ENCODE measurements at regions not wholly inside any gene's neighbourhood (a gene's known extent, or its start where the extent isn't known, plus 50 kb on each side); places are given as distances from the start of the nearest gene placed in this dataset.

DNA sequence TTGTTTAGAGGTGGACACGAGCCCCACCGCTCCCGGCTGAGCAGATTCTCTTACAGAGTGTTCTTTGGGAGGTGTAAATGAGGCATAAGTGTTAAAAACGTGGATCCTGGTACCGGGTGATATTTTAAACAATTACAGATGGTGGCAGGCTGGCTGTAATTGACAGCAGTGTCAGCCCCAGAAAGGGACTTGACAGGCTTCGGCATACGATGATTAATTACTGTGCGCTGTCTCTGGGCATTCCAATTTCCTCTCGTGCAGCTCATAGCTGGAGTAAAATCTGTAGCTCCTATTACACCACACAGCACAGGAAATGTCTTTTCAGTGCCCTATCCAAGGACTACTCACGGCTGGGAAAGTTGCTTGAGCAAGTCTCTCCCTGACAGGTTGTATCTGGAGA lies 305.4 kb upstream of the IRX2 start:
- no peak for DNase-seq (ENCODE audit: low spot score)
- ChIA-PET CTCF (interaction anchor here (0.9 kb wide), 1 partner anchor 11 kb away, joined by 3 read pairs; no protein-coding TSS in a partner anchor), POLR2A (no interaction called here)
- Mint-ChIP-seq H3K36me3 (peaks cover 3% of the 10 kb centered on the region; the same call in 1 of the 2 replicates), H3K9me3 (peaks cover 19% of the 10 kb centered on the region), H3K4me3 (no peak overlapping the region), H3K27me3 (ENCODE audit: low read depth) (0 out of 2 replicates have a peak, but pooled peaks cover 3% of the 10 kb centered on the region), H3K4me1 (peaks cover 22% of the 10 kb centered on the region), H3K27ac (no peak overlapping the region)
- no peak for TF ChIP-seq CBFB (CRISPR knock-in tag; IDR thresholded peaks at IDR 0.05; ENCODE audit: low read depth)
- TF ChIP-seq ZNF219 (CRISPR knock-in tag; IDR thresholded peaks at IDR 0.05; ENCODE audit: borderline replicate concordance), result no peak
- ATAC-seq, result no peak

DNA sequence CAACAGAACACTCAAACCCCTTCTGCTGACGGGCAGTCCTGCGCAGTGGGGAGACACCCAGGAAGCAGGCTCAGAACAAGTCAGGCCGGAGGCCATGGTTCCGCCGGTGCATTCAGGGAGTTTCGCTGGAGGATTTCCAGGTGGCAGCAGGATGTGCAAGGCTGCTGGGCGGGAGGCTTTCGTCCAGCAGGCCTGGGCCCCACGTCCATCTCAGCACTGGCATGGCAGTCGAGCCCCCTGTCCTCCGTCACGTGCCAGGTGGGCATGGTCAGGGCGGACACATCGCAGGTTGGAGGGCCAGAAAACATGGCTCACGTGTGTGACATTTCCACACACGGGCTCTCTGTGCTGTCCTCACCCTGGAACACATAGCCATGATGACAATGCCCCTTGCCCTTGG lies 299.9 kb upstream of the IRX2 start:
- H3K36me3 Mint-ChIP-seq, result no peaks in the 10 kb centered on the region
- no peak for ATAC-seq
- peaks cover 4% of the 10 kb centered on the region; the same call in 1 of the 2 replicates for H3K9me3 Mint-ChIP-seq
- H3K27me3 Mint-ChIP-seq (ENCODE audit: low read depth), result no peaks in the 10 kb centered on the region
- no peak for TF ChIP-seq ZNF232 (CRISPR knock-in tag; IDR thresholded peaks at IDR 0.05)
- TF ChIP-seq ZMAT4 (CRISPR knock-in tag; IDR thresholded peaks at IDR 0.05), result no peak
- TF ChIP-seq ETV6 (CRISPR knock-in tag; IDR thresholded peaks at IDR 0.05), result no peak
- TF ChIP-seq TEAD1 (CRISPR knock-in tag; IDR thresholded peaks at IDR 0.05), result no peak
- TF ChIP-seq OVOL2 (CRISPR knock-in tag; IDR thresholded peaks at IDR 0.05; ENCODE audit: borderline replicate concordance), result no peak
- TF ChIP-seq, protein P1, sequence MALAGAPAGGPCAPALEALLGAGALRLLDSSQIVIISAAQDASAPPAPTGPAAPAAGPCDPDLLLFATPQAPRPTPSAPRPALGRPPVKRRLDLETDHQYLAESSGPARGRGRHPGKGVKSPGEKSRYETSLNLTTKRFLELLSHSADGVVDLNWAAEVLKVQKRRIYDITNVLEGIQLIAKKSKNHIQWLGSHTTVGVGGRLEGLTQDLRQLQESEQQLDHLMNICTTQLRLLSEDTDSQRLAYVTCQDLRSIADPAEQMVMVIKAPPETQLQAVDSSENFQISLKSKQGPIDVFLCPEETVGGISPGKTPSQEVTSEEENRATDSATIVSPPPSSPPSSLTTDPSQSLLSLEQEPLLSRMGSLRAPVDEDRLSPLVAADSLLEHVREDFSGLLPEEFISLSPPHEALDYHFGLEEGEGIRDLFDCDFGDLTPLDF (CRISPR knock-in tag; IDR thresholded peaks at IDR 0.05), result no peak
- TF ChIP-seq RORB (CRISPR knock-in tag; IDR thresholded peaks at IDR 0.05), result no peak
- TF ChIP-seq ZNF396 (CRISPR knock-in tag; IDR thresholded peaks at IDR 0.05; ENCODE audit: borderline replicate concordance), result no peak
- TF ChIP-seq CREM (CRISPR knock-in tag; IDR thresholded peaks at IDR 0.05), result no peak
- no peak for TF ChIP-seq ESRRA (CRISPR knock-in tag; IDR thresholded peaks at IDR 0.05; ENCODE audit: borderline replicate concordance)
- TF ChIP-seq IRF1 (CRISPR knock-in tag; IDR thresholded peaks at IDR 0.05), result no peak
- no peak for TF ChIP-seq AR (CRISPR knock-in tag; IDR thresholded peaks at IDR 0.05)
- no peak overlapping the region for H3K4me3 Mint-ChIP-seq
- H3K27ac Mint-ChIP-seq, result no peak overlapping the region
- ChIA-PET POLR2A (no interaction called here), CTCF (no interaction called here)
- no peak for DNase-seq (ENCODE audit: low spot score)
- peaks cover 4% of the 10 kb centered on the region for H3K4me1 Mint-ChIP-seq

DNA sequence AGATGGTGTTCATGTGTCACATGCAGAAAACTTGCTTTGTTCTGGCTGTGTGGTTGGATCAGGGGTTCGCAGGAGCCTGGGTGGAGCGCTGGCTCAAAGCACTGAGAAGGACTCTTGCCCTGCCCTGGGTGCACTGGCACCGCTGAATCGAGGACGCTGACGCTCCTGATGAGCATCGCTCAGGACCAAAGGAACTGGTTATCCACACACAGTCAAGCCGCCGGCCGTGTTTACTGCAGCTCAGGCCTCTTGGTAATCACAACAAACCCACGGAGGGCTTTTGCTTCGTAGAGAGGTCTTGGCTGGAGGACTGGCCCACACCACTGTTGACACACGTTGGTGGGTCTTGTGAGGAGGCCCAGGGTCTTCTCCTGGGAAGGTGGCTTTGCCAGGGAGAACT lies 299.4 kb upstream of the IRX2 start:
- POLR2A ChIA-PET, result no interaction called here
- DNase-seq (ENCODE audit: low spot score) (no peak), ATAC-seq (no peak)
- H3K27me3 Mint-ChIP-seq (ENCODE audit: low read depth), result no peaks in the 10 kb centered on the region
- H3K27ac Mint-ChIP-seq, result no peak overlapping the region
- H3K4me3 Mint-ChIP-seq, result no peak overlapping the region
- CTCF ChIA-PET, result no interaction called here
- peaks cover 1% of the 10 kb centered on the region; the same call in 1 of the 2 replicates for H3K4me1 Mint-ChIP-seq
- H3K9me3 Mint-ChIP-seq, result peaks cover 4% of the 10 kb centered on the region; the same call in 1 of the 2 replicates
- no peaks in the 10 kb centered on the region for H3K36me3 Mint-ChIP-seq
- TF ChIP-seq OVOL2 (CRISPR knock-in tag; IDR thresholded peaks at IDR 0.05; ENCODE audit: borderline replicate concordance) (no peak), CREB1 (CRISPR knock-in tag; IDR thresholded peaks at IDR 0.05) (no peak), CREM (CRISPR knock-in tag; IDR thresholded peaks at IDR 0.05) (no peak), TCF7 (CRISPR knock-in tag; IDR thresholded peaks at IDR 0.05; ENCODE audit: low read depth) (no peak), NR3C1 (CRISPR knock-in tag; conservative IDR thresholded peaks at IDR 0.05; ENCODE audit: low read depth) (no peak), AFF4 (CRISPR knock-in tag; IDR thresholded peaks at IDR 0.05; ENCODE audit: borderline replicate concordance) (no peak), NFYB (CRISPR knock-in tag; conservative IDR thresholded peaks at IDR 0.05; ENCODE audit: low read depth) (no peak)
- TF ChIP-seq, protein P2, sequence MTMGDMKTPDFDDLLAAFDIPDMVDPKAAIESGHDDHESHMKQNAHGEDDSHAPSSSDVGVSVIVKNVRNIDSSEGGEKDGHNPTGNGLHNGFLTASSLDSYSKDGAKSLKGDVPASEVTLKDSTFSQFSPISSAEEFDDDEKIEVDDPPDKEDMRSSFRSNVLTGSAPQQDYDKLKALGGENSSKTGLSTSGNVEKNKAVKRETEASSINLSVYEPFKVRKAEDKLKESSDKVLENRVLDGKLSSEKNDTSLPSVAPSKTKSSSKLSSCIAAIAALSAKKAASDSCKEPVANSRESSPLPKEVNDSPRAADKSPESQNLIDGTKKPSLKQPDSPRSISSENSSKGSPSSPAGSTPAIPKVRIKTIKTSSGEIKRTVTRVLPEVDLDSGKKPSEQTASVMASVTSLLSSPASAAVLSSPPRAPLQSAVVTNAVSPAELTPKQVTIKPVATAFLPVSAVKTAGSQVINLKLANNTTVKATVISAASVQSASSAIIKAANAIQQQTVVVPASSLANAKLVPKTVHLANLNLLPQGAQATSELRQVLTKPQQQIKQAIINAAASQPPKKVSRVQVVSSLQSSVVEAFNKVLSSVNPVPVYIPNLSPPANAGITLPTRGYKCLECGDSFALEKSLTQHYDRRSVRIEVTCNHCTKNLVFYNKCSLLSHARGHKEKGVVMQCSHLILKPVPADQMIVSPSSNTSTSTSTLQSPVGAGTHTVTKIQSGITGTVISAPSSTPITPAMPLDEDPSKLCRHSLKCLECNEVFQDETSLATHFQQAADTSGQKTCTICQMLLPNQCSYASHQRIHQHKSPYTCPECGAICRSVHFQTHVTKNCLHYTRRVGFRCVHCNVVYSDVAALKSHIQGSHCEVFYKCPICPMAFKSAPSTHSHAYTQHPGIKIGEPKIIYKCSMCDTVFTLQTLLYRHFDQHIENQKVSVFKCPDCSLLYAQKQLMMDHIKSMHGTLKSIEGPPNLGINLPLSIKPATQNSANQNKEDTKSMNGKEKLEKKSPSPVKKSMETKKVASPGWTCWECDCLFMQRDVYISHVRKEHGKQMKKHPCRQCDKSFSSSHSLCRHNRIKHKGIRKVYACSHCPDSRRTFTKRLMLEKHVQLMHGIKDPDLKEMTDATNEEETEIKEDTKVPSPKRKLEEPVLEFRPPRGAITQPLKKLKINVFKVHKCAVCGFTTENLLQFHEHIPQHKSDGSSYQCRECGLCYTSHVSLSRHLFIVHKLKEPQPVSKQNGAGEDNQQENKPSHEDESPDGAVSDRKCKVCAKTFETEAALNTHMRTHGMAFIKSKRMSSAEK (CRISPR knock-in tag; IDR thresholded peaks at IDR 0.05; ENCODE audit: borderline replicate concordance), result no peak

Data from WTC11 (cell line).